ENCODE measurements at regions not wholly inside any gene's neighbourhood (a gene's known extent, or its start where the extent isn't known, plus 50 kb on each side); places are given as distances from the start of the nearest gene placed in this dataset.
"Not testable (repeated sequence)": the region's sequence is repeated elsewhere in the genome, so short reads cannot be mapped to it uniquely, and the experiment has no call there.

- no peaks in the 10 kb centered on the region for H3K36me3 ChIP-seq (ENCODE audit: control insufficient read depth, insufficient read depth, low read length)
- H3K27me3 ChIP-seq (ENCODE audit: control insufficient read depth, insufficient read depth, low read length, poor library complexity, severe bottlenecking) = peaks cover 18% of the 10 kb centered on the region
- no peak overlapping the region for H3K27ac ChIP-seq (ENCODE audit: insufficient read depth, low read depth, low read length, poor library complexity, severe bottlenecking)
- H3K4me1 ChIP-seq (ENCODE audit: control insufficient read depth, insufficient read depth, low read length) = peaks cover 7% of the 10 kb centered on the region
- H3K9me3 ChIP-seq (ENCODE audit: control insufficient read depth, low read length) = no peaks in the 10 kb centered on the region
- WGBS, 2 experiments = 88 to 100% methylated on average over 1 to 3 of the region's 3 CpGs
- no peak overlapping the region for H3K4me3 ChIP-seq (ENCODE audit: insufficient read depth, low read depth, low read length)
Observed at GRCh38 chr21:33132054-33132453, 62.1 kb downstream of the OLIG1 start.

GRCh38 chr21:33133892-33134291 is 64.0 kb downstream of the OLIG1 start:
- no peaks in the 10 kb centered on the region for H3K36me3 ChIP-seq (ENCODE audit: control insufficient read depth, insufficient read depth, low read length)
- H3K27me3 ChIP-seq (ENCODE audit: control insufficient read depth, insufficient read depth, low read length, poor library complexity, severe bottlenecking) = peaks cover under 1% of the 10 kb centered on the region
- no peaks in the 10 kb centered on the region for H3K9me3 ChIP-seq (ENCODE audit: control insufficient read depth, low read length)
- no peak overlapping the region for H3K27ac ChIP-seq (ENCODE audit: insufficient read depth, low read depth, low read length, poor library complexity, severe bottlenecking)
- no peaks in the 10 kb centered on the region for H3K4me1 ChIP-seq (ENCODE audit: control insufficient read depth, insufficient read depth, low read length)
- H3K4me3 ChIP-seq (ENCODE audit: insufficient read depth, low read depth, low read length) = no peak overlapping the region
- WGBS, 2 experiments = 46 to 52% methylated on average over 6 of the region's 6 CpGs

GRCh38 chr21:33135925-33136324 is 66.0 kb downstream of the OLIG1 start:
- WGBS, 2 experiments = 95 to 97% methylated on average over 8 of the region's 8 CpGs
- H3K36me3 ChIP-seq (ENCODE audit: control insufficient read depth, insufficient read depth, low read length) = no peaks in the 10 kb centered on the region
- H3K27me3 ChIP-seq (ENCODE audit: control insufficient read depth, insufficient read depth, low read length, poor library complexity, severe bottlenecking) = no peaks in the 10 kb centered on the region
- H3K4me1 ChIP-seq (ENCODE audit: control insufficient read depth, insufficient read depth, low read length) = no peaks in the 10 kb centered on the region
- no peak overlapping the region for H3K27ac ChIP-seq (ENCODE audit: insufficient read depth, low read depth, low read length, poor library complexity, severe bottlenecking)
- H3K9me3 ChIP-seq (ENCODE audit: control insufficient read depth, low read length) = no peaks in the 10 kb centered on the region
- H3K4me3 ChIP-seq (ENCODE audit: insufficient read depth, low read depth, low read length) = no peak overlapping the region

GRCh38 chr21:33136847-33137502 is 67.0 kb downstream of the OLIG1 start:
- Histone ChIP-seq H3K4me1 (ENCODE audit: control insufficient read depth, insufficient read depth, low read length) (no peaks in the 10 kb centered on the region), H3K36me3 (ENCODE audit: control insufficient read depth, insufficient read depth, low read length) (no peaks in the 10 kb centered on the region), H3K27ac (ENCODE audit: insufficient read depth, low read depth, low read length, poor library complexity, severe bottlenecking) (no peak overlapping the region), H3K4me3 (ENCODE audit: insufficient read depth, low read depth, low read length) (no peak overlapping the region), H3K27me3 (ENCODE audit: control insufficient read depth, insufficient read depth, low read length, poor library complexity, severe bottlenecking) (no peaks in the 10 kb centered on the region), H3K9me3 (ENCODE audit: control insufficient read depth, low read length) (no peaks in the 10 kb centered on the region)
- WGBS, 2 experiments = 85 to 88% methylated on average over 7 of the region's 7 CpGs

- Histone ChIP-seq H3K27ac (ENCODE audit: insufficient read depth, low read depth, low read length, poor library complexity, severe bottlenecking) (no peak overlapping the region), H3K27me3 (ENCODE audit: control insufficient read depth, insufficient read depth, low read length, poor library complexity, severe bottlenecking) (no peaks in the 10 kb centered on the region), H3K36me3 (ENCODE audit: control insufficient read depth, insufficient read depth, low read length) (no peaks in the 10 kb centered on the region), H3K9me3 (ENCODE audit: control insufficient read depth, low read length) (no peaks in the 10 kb centered on the region), H3K4me3 (ENCODE audit: insufficient read depth, low read depth, low read length) (no peak overlapping the region), H3K4me1 (ENCODE audit: control insufficient read depth, insufficient read depth, low read length) (no peaks in the 10 kb centered on the region)
- WGBS, 2 experiments = 93 to 95% methylated on average over 18 of the region's 18 CpGs
Observed at GRCh38 chr21:33139084-33139483, 69.1 kb downstream of the OLIG1 start.

DNA sequence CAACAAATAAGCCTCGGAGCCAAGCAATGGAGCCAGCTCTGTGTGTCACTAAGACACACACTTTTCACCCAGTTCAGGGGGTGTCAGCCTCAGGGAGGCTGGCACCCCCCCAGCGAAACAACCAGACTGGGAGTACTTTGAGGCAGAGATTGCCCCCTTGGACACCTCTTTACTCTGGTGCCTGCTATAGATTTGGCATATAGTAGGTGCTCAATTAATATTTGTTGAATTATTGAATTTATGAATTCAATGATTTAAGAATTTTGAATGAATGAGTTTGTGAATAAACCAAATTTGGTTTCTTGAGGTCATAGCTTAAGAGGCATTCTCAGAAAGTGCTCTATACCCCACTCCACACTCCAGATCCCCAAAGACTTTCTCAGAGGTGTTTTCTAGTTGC is 70.3 kb downstream of the OLIG1 start:
- no peaks in the 10 kb centered on the region for H3K9me3 ChIP-seq (ENCODE audit: control insufficient read depth, low read length)
- no peaks in the 10 kb centered on the region for H3K36me3 ChIP-seq (ENCODE audit: control insufficient read depth, insufficient read depth, low read length)
- no peak overlapping the region for H3K27ac ChIP-seq (ENCODE audit: insufficient read depth, low read depth, low read length, poor library complexity, severe bottlenecking)
- H3K4me3 ChIP-seq (ENCODE audit: insufficient read depth, low read depth, low read length) = no peak overlapping the region
- no peaks in the 10 kb centered on the region for H3K4me1 ChIP-seq (ENCODE audit: control insufficient read depth, insufficient read depth, low read length)
- H3K27me3 ChIP-seq (ENCODE audit: control insufficient read depth, insufficient read depth, low read length, poor library complexity, severe bottlenecking) = no peaks in the 10 kb centered on the region
- WGBS, 2 experiments = 87 to 92% methylated on average over 2 of the region's 2 CpGs

DNA sequence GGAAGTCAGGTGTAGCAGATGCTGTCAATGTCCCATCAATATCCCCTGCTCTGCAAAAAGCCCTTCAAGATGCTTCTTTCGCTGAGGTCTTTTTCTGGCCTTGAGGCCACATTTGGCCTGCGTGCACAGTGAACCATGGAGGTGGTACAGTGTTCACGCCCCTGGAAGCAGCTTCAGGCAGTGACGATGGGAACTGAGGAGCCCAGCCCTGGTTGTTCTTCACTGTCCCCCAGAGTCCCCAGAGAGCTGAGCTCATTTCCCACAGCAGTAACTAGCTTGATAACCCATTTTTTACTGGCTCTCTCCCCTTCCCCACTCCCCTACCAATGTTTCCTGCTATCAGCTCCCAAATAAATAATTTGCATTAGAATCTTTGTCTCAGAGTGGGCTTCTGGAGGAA is 76.5 kb downstream of the OLIG1 start:
- no peaks in the 10 kb centered on the region for H3K4me1 ChIP-seq (ENCODE audit: control insufficient read depth, insufficient read depth, low read length)
- H3K36me3 ChIP-seq (ENCODE audit: control insufficient read depth, insufficient read depth, low read length) = no peaks in the 10 kb centered on the region
- H3K9me3 ChIP-seq (ENCODE audit: control insufficient read depth, low read length) = no peaks in the 10 kb centered on the region
- H3K4me3 ChIP-seq (ENCODE audit: insufficient read depth, low read depth, low read length) = no peak overlapping the region
- H3K27ac ChIP-seq (ENCODE audit: insufficient read depth, low read depth, low read length, poor library complexity, severe bottlenecking) = no peak overlapping the region
- no peaks in the 10 kb centered on the region for H3K27me3 ChIP-seq (ENCODE audit: control insufficient read depth, insufficient read depth, low read length, poor library complexity, severe bottlenecking)
- WGBS, 2 experiments = 81 to 84% methylated on average over 4 of the region's 4 CpGs

DNA sequence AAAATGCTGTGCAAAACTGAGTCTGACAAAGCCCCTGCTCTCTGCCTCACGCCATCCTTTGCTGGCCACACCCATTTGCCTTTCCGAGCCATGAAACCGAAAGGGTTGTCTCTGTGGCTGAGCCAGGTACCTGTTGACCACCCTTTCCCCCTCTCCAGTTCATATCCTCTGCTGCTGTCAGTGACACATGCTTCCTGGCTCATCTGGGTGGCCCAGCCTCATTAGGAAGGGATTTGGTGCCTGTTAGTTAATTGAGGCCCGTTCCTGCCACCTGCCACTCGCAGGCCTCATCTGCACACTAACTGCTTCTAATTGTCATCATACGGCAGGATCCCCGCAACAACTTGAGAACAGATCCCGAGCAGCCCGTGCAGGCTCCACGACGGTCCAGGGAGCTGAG is 79.2 kb downstream of the OLIG1 start:
- no peak overlapping the region for H3K4me3 ChIP-seq (ENCODE audit: insufficient read depth, low read depth, low read length)
- WGBS, 2 experiments = 79 to 85% methylated on average over 11 of the region's 11 CpGs
- H3K27me3 ChIP-seq (ENCODE audit: control insufficient read depth, insufficient read depth, low read length, poor library complexity, severe bottlenecking) = no peaks in the 10 kb centered on the region
- no peaks in the 10 kb centered on the region for H3K36me3 ChIP-seq (ENCODE audit: control insufficient read depth, insufficient read depth, low read length)
- no peak overlapping the region for H3K27ac ChIP-seq (ENCODE audit: insufficient read depth, low read depth, low read length, poor library complexity, severe bottlenecking)
- H3K4me1 ChIP-seq (ENCODE audit: control insufficient read depth, insufficient read depth, low read length) = no peaks in the 10 kb centered on the region
- H3K9me3 ChIP-seq (ENCODE audit: control insufficient read depth, low read length) = no peaks in the 10 kb centered on the region

GRCh38 chr21:33150968-33151367 is 78.8 kb upstream of the IFNAR2 start:
- not testable (repeated sequence) for H3K27me3 ChIP-seq (ENCODE audit: control insufficient read depth, insufficient read depth, low read length, poor library complexity, severe bottlenecking); H3K36me3 ChIP-seq (ENCODE audit: control insufficient read depth, insufficient read depth, low read length); H3K9me3 ChIP-seq (ENCODE audit: control insufficient read depth, low read length); H3K4me1 ChIP-seq (ENCODE audit: control insufficient read depth, insufficient read depth, low read length); H3K27ac ChIP-seq (ENCODE audit: insufficient read depth, low read depth, low read length, poor library complexity, severe bottlenecking); H3K4me3 ChIP-seq (ENCODE audit: insufficient read depth, low read depth, low read length)
- 94% methylated on average over 3 of the region's 3 CpGs for WGBS, 2 experiments

DNA sequence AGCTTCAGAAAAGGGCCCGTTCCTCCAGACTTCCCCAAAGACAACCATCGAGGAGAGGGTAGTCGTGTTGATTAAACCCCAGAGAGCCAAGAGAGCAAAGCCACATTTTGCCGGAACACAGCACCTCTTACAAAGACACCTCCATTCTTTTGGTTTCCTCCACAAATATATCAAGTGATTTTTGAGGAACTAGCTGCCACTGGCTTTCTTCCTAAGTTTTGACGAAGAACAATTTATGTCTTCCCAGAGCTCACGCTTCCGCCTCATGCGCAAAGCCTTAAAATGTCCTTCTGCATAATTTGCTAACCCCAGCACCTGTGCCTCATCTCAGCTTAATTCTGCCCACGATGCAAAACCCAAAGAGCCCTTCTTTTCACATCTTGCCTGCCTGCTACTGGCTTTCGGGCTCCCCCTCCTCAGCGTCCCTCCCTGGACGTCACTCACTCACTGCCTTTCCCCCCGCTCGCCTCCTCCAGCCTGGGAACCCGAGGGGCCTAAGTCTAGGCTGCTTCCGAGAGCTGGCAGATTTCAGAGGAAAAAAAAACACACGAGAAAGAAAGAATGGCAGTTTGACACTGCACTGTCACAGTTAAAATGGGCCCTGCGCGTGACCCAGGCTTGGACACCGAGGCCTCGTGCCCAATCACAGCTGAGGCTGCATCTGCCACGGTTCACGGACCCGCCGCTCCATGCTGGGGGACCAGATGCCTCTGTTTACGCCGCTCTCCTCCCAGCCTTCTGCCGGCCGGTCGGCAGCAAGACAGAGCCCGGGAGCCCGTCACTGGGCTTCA is 77.6 kb upstream of the IFNAR2 start:
- 79 to 81% methylated on average over 32 of the region's 32 CpGs for WGBS, 2 experiments
- Histone ChIP-seq H3K27ac (ENCODE audit: insufficient read depth, low read depth, low read length, poor library complexity, severe bottlenecking) (no peak overlapping the region), H3K36me3 (ENCODE audit: control insufficient read depth, insufficient read depth, low read length) (no peaks in the 10 kb centered on the region), H3K27me3 (ENCODE audit: control insufficient read depth, insufficient read depth, low read length, poor library complexity, severe bottlenecking) (no peaks in the 10 kb centered on the region), H3K4me3 (ENCODE audit: insufficient read depth, low read depth, low read length) (no peak overlapping the region), H3K4me1 (ENCODE audit: control insufficient read depth, insufficient read depth, low read length) (no peaks in the 10 kb centered on the region), H3K9me3 (ENCODE audit: control insufficient read depth, low read length) (no peaks in the 10 kb centered on the region)
